ENCODE measurements at regions not wholly inside any gene's neighbourhood (a gene's known extent, or its start where the extent isn't known, plus 50 kb on each side); places are given as distances from the start of the nearest gene placed in this dataset.

DNA sequence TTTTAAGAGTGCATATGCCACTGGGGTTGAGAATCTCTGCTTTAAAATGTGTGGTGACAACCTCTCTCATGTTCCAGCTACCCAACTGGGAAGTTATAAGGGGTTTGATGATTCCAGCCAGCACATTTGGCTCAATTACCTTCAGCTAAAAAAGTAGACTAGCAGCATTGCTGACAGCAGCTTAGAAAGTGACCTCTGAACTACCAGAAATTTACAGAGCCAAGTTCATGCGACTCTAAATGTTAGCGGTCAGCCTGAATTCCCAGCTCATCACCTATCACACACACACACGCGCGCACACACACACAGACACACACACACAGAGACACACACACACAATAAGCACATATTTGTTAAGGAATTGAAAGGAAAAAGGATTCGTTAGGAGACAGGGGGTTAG lies 377.5 kb downstream of the TMEM167A start:
- TF ChIP-seq, protein P1, sequence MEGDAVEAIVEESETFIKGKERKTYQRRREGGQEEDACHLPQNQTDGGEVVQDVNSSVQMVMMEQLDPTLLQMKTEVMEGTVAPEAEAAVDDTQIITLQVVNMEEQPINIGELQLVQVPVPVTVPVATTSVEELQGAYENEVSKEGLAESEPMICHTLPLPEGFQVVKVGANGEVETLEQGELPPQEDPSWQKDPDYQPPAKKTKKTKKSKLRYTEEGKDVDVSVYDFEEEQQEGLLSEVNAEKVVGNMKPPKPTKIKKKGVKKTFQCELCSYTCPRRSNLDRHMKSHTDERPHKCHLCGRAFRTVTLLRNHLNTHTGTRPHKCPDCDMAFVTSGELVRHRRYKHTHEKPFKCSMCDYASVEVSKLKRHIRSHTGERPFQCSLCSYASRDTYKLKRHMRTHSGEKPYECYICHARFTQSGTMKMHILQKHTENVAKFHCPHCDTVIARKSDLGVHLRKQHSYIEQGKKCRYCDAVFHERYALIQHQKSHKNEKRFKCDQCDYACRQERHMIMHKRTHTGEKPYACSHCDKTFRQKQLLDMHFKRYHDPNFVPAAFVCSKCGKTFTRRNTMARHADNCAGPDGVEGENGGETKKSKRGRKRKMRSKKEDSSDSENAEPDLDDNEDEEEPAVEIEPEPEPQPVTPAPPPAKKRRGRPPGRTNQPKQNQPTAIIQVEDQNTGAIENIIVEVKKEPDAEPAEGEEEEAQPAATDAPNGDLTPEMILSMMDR (IDR thresholded peaks at IDR 0.05; ENCODE audit: low read length): no peak
- TF ChIP-seq EZH2 (optimal IDR thresholded peaks at IDR 0.05; ENCODE audit: low read depth, low read length): no peak

Data from MM.1S (cell line).